ENCODE measurements at regions not wholly inside any gene's neighbourhood (a gene's known extent, or its start where the extent isn't known, plus 50 kb on each side); places are given as distances from the start of the nearest gene placed in this dataset.

DNA sequence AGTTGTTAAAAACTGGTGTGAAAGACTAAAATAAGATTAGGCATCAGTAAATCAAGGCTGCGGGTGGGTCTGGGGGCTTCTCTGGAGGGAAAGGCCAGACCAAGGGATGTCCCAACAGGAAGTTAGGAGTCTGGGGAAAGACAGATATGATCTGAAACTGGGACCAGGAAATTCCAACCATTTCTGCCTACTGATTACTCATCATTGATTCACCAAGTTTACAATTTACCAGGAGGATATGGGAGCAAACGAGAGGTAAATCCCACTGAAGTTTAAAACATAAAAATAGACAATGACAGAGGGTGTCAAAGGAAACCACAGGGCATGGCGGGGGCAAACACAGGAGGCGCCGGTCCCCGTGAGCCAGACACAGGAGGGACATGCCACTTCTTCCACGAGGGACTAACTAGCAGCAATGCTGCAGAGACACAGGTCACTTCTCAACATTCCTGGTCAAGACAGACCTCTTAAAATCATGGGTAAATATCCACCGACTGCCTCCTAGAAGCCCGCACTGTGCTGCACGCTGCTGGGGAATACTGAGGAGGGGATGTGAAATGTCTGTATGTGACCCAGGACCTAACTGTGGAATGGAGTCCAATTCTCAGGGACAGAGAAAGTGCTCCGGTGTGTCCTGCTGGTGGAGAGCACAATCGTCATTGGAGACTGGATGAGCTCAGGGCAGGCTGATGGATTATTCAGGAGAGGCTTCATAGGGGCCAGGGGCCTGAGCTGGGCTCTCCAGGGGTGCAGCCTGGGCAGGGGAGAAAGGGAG, 153.4 kb upstream of the KLF14 start:
- H3K4me1 ChIP-seq = peaks cover 0 to 4% of the 10 kb centered on the region in 2 donors
- no peak for DNase-seq (ENCODE audit: low spot score in 2 of 2)
- TF ChIP-seq POLR2AphosphoS5 (IDR thresholded peaks at IDR 0.05) (no peak), POLR2A (IDR thresholded peaks at IDR 0.05) (no peak)
- TF ChIP-seq, protein P1, sequence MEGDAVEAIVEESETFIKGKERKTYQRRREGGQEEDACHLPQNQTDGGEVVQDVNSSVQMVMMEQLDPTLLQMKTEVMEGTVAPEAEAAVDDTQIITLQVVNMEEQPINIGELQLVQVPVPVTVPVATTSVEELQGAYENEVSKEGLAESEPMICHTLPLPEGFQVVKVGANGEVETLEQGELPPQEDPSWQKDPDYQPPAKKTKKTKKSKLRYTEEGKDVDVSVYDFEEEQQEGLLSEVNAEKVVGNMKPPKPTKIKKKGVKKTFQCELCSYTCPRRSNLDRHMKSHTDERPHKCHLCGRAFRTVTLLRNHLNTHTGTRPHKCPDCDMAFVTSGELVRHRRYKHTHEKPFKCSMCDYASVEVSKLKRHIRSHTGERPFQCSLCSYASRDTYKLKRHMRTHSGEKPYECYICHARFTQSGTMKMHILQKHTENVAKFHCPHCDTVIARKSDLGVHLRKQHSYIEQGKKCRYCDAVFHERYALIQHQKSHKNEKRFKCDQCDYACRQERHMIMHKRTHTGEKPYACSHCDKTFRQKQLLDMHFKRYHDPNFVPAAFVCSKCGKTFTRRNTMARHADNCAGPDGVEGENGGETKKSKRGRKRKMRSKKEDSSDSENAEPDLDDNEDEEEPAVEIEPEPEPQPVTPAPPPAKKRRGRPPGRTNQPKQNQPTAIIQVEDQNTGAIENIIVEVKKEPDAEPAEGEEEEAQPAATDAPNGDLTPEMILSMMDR (IDR thresholded peaks at IDR 0.05) = no peak
- H3K27ac ChIP-seq = peak overlapping the region; percentile 71 to 93
- H3K9me3 ChIP-seq = no peaks in the 10 kb centered on the region
- H3K4me3 ChIP-seq = peak overlapping the region in 1 of 3 donors; percentile 27
- no peaks in the 10 kb centered on the region for H3K27me3 ChIP-seq
- intact Hi-C loops (cut with DNase I; ENCODE audit: low total_unique reads) = no loop called here
- no peaks in the 10 kb centered on the region for H3K36me3 ChIP-seq

- Histone ChIP-seq H3K27me3 (no peaks in the 10 kb centered on the region), H3K9me3 (no peaks in the 10 kb centered on the region), H3K4me1 (peaks cover 0 to 4% of the 10 kb centered on the region in 2 donors), H3K27ac (peak overlapping the region; percentile 71 to 93), H3K4me3 (peak overlapping the region in 1 of 3 donors; percentile 27), H3K36me3 (no peaks in the 10 kb centered on the region)
- intact Hi-C loops (cut with DNase I; ENCODE audit: low total_unique reads) = no loop called here
- DNase-seq (ENCODE audit: low spot score in 2 of 2) = no peak
- TF ChIP-seq, protein P1 (IDR thresholded peaks at IDR 0.05) = no peak
- TF ChIP-seq POLR2A (IDR thresholded peaks at IDR 0.05) (no peak), POLR2AphosphoS5 (IDR thresholded peaks at IDR 0.05) (no peak)
Observed at GRCh38 chr7:130887957-130888371, 154.0 kb upstream of the KLF14 start.

GRCh38 chr7:130888468-130888867, 154.5 kb upstream of the KLF14 start:
- Histone ChIP-seq H3K27me3 (no peaks in the 10 kb centered on the region), H3K9me3 (no peaks in the 10 kb centered on the region), H3K27ac (peak overlapping the region; percentile 71 to 93), H3K4me3 (no peak overlapping the region), H3K4me1 (peaks cover 0 to 4% of the 10 kb centered on the region in 2 donors), H3K36me3 (no peaks in the 10 kb centered on the region)
- intact Hi-C loops (cut with DNase I; ENCODE audit: low total_unique reads) = no loop called here
- TF ChIP-seq, protein P1 (IDR thresholded peaks at IDR 0.05) = no peak
- no peak for TF ChIP-seq POLR2A (IDR thresholded peaks at IDR 0.05)
- no peak for TF ChIP-seq POLR2AphosphoS5 (IDR thresholded peaks at IDR 0.05)
- no peak for DNase-seq (ENCODE audit: low spot score in 2 of 2)

- H3K36me3 ChIP-seq = no peaks in the 10 kb centered on the region
- TF ChIP-seq, protein P1 (IDR thresholded peaks at IDR 0.05) = no peak
- TF ChIP-seq POLR2A (IDR thresholded peaks at IDR 0.05) = no peak
- peak; percentile 16 to 55 (median 39) for TF ChIP-seq POLR2AphosphoS5 (IDR thresholded peaks at IDR 0.05)
- DNase-seq (ENCODE audit: low spot score in 2 of 2) = no peak
- H3K9me3 ChIP-seq = no peaks in the 10 kb centered on the region
- H3K4me1 ChIP-seq = peaks cover 7 to 10% of the 10 kb centered on the region in 2 donors
- peak overlapping the region; percentile 90 to 93 for H3K27ac ChIP-seq
- no peaks in the 10 kb centered on the region for H3K27me3 ChIP-seq
- peak overlapping the region in 2 of 3 donors; percentile 16 to 49 for H3K4me3 ChIP-seq
- intact Hi-C loops (cut with DNase I; ENCODE audit: low total_unique reads) = no loop called here
Observed at GRCh38 chr7:130890176-130891020, 156.4 kb upstream of the KLF14 start.
